Cerebellar nuclear complex (tissue), 1 donor: ENCODE measurements at regions not wholly inside any gene's neighbourhood (a gene's known extent, or its start where the extent isn't known, plus 50 kb on each side); places are given as distances from the start of the nearest gene placed in this dataset.

Experiments used
- DNase-seq, 2 experiments: peaks; one replicate each; lab custom pipeline; 2025; lab: John Stamatoyannopoulos, UW

DNA sequence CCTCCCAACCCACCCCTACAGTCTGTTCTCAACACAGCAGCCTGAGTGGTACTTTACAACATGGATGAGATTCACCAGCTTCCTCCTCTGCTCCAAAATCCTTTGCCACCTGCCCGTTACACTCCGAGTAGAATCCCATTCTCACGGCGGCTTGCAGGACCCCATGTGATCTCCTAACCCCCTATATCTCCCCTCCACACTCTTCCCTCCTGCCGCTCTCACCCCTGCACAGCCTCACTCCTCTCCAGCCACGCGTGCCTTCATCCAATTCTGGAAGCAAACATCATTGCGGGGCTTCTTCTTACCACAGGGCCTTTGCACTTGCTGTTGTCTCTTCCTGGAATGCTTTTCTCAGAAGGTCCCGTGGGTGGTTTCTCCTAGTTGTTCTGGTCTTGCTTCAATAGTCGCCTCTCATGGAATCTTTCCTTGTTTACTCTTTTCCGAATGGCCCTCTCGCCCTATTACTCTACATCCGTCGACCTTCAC is 472.3 kb downstream of the CDH26 start:
- DNase-seq: no peak

DNA sequence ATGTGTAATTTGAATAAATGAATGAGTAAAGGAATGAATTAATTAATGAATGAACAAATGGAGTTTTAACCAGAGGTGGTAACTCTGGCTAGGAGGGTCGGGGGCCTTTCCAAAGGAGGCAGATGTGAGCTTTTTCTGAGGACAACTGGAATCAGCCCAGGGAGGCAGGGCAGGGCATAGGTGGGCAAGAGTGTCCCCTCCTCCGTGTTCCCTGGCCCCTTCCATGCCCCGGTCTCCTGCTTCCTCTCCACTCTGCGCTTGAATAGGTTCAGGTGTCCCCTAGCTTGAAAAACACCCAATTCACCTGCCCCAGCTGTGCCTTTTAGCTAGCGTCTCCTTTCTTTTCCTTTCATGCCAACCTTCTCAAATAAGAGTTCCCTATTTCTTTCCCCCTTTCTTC is 473.1 kb downstream of the CDH26 start:
- no peak for DNase-seq

DNA sequence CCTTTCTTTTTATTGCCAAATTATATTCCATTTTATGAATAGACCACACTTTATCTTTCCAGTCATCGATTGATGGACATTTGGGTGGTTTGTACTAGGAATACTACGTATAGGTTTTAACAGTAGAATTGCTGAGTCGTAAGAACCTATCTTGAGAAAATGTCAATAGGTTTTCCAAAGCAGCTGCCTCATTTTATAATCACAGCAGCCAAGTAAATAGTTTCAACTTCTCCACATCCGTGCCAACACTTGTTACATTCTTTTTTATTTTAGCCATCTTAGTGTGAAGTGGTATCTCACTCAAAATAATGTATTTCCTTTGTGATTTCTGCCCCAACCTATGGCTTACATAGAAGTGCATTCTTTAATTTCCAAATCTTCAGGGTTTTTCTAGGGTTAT is 479.2 kb downstream of the CDH26 start:
- DNase-seq: no peak

DNA sequence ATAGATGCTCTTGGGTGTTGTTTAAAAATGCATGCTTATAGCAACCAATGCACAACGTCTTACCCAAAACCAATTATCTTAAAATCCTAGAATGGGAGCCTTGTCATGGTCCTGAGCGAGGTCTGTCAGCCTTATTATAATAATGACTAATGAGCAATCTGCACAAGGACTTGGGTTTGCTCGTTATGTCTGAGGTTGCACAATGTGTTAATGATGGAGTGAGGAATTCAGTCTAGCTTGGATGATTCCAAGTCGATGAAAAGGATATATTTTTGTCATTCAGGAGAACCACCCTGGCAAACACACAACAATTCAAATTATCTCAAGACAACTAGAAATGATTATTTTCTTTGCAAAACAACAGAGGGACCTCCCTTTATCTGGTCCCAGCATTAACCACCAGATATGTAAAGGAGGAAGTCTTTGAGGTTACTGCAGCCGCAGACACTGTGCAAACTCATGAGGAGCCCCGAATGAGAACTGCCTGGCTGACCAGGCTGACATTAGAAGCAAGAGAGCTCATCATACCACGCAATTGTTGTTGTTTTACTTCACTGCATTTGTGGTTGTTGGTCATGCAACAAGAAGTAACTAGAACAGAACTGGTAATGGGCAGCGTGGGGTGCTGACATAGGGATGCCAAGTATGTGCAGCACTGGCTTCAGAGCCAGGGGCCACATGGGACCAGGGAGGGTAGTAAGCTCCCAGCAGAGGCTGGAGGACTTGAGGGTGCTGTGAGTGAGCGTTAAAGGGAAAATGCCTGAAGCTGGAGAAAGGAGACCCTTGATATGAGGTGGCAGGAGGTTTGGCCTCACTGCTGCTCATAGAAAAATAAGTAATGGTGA is 488.3 kb downstream of the CDH26 start:
- DNase-seq: no peak

DNA sequence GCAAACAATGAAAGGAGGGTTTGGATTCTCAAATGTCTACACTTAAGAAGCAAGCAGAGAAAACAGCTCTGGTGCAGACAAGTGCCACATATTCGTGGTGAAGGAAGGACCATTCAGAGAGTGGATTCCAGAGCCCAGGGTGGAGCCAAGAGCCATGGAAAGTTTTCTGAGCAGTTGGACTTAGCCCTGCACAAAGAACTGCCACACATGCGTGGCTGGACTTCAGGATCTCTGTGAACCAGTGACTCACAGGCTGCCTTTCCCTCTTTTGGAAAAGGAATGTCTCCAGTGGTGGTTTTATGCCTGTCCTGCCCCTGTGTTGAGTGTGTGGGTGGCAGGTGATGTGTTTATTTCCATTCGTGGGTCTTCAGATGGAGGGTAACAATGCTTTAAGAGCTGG is 489.5 kb downstream of the CDH26 start:
- no peak for DNase-seq

DNA sequence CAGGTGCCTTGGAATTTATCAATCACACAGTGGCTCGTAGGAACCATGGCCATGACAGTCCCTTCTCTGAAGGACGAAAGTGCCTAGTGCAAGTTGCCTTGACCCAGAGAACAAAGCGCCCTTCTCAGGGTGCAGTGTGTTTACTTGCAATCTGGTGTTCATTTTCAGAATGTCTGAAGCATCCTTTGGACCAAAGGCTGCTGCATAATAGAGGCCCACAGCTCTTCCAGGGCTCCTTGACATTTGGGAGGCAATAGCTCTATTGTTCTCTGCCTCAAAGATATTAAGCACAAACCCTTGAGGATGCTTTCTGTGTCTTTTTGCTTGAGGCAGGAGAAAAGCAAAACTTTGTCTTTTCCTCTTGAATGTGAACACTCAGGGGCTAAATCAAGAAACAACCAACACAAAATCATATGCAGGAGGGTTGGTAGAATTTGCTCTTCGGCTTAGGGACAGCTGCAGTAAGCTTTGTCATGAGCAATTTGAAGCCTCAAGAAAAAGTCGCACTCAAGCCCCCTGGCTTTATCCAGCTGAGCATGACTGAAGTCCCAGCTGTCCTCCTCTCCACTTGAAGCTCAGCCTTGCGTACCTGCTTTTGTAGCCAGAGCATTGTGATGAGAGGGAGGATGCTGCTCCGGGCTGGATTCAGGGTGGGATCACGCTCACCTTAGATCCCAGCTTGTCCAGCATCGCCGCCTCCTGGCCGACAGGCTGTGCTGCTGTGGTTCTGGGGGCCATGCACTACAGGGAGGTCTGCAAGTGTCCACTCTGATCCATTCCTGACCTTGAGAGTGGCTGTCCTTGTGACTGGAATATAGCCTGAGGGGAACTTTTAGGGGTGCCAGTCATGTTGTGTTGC is 495.4 kb downstream of the CDH26 start:
- DNase-seq: no peak

DNA sequence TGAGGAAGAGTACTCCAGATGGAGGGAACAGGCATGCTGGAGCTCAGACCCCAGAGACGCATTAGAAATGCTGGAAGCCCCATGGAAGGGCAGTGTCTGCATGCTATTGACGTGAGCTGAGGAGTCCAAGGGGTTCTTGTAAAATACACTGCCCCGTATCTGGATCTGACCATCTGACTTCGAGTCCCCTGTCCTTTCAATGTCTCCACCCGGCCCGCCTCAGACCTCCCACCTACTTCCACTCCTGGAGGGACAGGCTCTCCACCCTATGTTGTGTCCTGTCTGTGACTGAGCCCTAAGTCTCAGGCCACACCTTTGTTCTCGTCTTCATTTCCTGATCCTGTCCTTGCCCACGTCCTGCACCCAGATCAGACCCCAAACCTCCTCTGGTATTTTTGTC is 496.3 kb downstream of the CDH26 start:
- no peak for DNase-seq

DNA sequence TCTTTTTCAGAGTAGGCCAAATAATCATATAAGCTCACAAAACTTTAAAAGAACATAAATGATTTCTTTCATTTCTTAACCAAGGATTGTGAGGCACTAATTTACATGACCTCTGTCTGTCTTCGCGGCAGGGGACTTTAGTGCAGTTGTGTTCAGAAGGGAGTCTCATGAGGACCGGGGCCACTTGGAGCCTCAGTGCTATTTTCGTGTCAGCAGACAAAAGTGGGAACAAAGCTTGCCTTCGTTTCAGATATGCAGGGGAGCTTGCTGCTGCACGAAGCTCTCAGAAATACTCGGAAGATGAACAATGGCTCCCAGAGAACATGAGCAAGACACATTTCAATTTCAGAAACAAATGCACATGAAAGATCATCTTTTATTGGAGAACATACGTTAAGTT is 497.0 kb downstream of the CDH26 start:
- DNase-seq: no peak

DNA sequence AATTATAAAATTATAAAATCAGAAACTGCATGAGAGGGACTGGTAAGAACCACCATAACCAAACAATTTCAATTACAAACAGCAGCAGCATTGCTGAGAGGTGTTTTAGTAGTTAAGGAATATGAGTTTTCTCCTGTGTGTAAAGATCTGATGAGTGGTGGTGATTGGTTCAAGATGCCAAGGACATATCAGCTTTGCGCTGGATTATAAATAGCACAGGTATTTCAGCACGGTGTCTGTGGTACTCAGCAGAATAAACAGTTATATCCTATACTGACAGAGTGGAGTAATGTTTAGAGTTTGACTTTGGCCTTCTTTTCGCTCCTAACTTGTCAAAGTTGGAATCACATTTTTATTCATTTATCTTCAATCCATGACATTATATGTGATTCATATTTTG is 501.0 kb downstream of the CDH26 start:
- no peak for DNase-seq

DNA sequence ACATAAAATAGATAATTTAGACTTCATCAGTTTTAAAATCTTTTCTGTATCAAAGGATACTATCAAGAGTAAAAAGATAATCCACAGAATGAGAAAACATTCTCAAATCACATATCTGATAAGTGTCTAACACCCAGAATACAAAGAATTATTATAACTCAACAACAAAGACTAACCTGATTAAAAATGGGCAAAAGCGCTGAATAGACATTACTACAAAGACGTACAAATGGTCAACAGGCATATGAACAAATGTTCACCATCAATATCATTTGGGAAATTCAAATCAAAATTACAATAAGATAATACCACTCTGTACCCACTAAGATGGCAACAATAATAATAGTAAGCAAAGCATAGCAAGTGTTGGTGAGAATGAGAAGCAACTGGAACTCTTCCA is 503.8 kb downstream of the CDH26 start:
- DNase-seq: no peak

DNA sequence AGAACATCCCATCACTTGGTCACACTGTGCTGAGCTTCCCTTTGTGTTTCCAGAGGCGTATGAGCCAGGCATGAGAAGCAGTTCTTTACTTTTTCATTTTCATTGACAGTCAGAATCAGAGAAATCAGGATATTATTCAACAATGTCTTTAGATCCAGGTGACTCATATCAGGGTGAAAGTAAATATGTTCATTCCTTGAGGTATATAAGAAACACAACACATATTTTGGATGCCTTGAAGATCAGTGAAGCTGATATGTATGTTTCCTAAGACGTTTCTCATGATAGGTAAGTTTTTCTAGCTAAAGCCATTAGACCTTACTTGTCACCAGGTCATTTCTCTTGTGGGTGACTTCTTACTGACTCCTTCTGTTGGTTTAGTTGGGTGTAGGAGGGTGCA is 505.6 kb downstream of the CDH26 start:
- DNase-seq: no peak

DNA sequence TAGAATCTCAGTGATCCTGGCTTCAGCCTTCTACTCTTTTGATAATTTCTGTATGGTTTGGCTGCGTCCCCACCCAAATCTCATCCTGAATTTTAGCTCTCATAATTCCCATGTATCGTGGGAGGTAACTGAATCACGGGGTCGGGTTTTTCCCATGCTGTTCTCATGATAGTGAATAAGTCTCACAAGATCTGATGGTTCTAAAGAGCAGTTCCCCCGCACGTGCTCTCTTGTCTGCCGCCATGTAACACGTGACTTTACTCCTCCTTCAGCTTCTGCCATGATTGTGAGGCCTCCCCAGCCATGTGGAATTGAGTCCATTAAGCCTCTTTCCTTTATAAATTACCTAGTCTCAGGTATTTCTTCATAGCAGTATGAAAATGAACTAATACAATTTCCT is 507.2 kb downstream of the CDH26 start:
- DNase-seq: no peak

DNA sequence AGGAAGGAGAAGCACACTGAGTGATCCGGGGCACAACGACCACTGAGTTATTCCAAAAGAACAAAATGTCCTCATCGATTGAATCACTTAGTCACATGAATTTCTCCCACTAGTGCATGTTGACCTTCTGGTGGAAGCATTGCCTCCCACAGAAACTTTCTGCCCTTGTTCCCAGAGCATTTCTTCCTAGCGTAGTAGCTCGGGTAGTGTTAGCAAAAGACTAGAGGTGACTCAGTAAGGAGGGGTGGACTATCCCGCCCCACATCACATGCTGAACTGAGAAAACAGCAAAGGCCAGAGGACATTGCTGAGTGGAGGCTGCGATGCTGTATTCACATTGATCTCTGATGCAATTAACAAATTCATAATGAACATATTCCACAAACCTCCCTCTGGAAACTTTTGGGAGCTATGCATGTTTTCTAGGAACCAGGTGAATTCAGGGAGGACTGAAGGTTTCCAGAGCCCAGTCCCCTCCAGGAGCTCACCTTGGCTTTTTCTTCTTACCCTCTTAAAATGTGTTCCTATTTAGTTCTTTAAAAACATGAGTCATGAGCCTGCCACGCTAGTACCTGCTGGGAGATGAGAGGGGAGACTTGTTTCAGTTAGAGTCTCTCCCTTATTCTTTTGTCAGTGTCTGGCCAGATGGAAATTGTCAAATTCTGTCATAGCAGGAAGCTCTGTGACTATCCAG is 507.9 kb downstream of the CDH26 start:
- DNase-seq: no peak

DNA sequence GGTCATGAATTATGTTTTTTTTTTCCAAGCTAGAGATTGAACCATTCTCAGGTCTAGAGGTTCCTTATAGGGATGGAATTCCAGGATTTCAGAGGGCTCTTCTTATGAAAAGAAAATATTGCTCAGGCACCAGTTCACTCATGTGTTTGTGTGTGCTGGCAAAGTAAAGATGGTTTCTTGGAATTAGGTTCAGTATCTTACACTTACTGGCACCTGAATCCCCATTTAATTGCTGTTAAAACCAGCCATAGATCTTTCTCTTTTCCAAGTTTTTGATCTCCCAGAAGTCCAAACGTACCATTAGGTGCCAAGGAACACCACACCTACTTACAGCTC is 508.4 kb downstream of the CDH26 start:
- no peak for DNase-seq

DNA sequence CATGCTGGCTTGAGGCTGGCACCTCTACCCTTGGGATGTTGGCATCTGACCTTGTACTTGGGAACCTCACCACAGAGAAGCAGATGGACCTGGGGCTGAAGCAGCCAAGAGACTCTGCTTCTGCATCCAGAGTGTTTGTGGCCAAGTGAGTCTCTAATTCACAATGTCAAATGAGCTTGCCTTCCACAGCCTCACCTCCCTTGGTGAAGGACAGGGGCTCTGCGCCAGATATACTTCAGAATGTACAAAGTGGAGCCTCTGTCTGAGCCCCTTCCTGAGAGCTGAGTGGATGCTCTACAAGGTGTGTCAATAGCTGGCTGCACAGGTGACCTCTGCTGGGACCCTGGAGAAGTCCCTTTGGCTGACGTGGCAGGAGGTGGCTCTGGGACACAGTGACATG is 508.9 kb downstream of the CDH26 start:
- DNase-seq: no peak

DNA sequence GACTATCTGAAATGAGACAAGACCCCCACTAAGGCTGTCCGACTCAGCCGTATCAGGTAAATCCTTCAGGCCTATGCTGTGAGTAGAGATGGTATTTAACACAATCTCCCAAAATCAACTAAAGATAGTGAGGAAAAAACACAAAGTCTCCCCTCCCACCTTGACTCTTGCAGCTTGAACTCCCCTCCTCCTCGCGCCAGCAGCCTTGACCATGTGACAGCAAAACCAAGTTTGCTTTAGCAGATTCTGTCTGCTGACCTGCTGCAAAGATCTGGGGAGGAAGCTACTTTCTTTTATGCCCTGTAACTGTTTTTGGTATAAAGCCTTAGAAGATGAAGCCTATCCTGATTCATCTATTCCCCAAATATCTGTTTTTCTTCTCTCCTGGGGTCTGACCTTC is 509.5 kb downstream of the CDH26 start:
- no peak for DNase-seq

DNA sequence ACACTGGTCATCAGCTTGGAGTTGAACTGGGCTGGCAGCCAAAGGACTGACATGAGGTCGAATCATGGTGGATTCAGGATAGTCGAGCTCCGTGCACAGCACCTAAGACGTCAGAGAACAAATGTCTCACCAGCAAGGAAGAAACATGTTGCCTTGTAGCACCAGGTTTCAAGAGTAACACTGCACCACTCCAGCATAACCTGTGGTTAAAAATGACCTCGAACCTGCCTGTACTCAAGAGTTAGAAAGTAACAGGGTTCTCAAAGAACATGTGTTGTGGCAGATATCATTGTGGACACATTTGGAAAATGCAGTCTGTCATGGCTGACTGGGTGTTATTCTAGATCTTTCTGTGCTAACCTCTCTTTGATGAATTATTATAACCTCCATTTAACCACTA is 511.6 kb downstream of the CDH26 start:
- no peak for DNase-seq

DNA sequence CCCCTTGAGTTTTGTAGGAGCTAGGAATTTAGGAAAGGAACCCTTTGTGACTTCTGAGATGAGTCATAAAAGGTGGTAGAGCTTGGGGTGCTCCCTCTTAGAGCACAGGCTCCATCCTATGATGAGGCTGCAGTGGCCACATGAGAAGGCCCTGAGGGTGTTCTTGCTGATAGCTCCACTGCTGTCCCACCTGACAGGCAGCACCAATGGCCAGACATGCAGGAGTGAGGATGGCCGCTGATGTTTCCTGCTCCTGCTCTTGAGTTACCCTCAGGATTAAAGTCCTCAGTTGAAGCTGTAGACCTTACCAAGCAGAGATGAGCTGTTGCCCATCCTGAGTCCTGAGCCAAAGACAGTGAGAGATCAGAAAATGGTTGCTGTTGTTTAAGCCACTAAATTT is 512.1 kb downstream of the CDH26 start:
- no peak for DNase-seq

DNA sequence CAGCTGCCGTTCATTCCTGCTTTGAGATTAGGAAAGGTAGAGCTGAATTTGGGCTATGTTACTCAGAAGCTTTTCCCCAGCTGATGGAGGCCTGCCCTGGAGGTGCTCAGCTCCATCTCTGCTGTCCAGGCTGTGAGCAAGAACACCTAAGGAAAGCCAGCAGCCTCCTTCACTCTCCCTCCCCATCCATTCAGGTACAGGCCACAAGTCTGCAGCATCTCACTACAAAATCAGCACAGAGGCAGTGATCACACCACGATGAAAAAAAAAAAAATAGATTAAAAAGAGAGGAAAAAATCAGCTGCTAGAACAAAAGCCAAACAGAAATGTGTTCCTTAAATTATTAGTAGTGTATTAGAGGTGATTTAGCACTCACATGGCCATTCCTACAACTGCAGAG is 515.0 kb downstream of the CDH26 start:
- DNase-seq: no peak

DNA sequence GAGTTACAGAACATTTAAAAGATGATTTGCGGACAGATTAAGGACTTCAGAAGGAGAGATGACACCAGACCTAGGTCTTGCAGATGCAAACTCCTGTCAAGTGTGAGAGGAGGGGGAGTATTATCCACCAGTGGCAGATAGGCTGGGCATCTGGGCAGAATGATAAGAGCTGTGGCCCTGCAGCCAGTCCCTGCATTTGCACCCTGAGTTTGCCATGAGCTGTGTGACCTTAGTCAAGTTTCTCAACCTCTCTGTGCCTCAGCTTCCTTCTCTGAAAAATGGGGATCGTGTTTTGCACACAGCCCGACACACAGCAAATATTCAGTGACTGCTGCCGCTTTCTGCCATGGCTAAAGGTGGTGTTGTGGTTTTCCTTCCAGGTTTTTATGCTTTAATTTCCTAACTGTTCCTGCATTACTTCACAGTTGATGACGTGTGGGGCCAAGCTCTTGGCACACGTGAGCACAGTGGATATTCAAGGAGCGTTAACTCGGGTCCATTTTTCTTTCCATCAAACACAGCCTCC is 516.2 kb downstream of the CDH26 start:
- no peak for DNase-seq

DNA sequence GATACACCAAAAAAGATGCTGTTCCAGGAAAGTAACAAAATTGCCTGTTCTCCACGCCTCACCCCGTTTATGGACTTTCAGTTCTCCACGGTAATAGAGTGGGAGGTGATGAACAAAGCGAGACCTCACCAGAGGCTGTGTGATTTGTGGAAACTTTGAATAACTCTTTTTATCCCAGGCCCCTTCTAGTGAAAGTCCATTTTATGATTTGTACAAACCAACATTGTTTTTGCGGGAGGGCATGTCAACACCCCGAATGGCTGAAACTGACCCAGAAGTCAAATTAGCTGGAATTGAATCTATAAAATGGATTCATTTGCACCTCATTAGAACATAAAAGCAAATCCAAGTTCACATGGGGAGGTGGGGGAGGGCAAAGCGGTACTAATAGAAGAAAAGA is 517.8 kb downstream of the CDH26 start:
- DNase-seq: no peak

DNA sequence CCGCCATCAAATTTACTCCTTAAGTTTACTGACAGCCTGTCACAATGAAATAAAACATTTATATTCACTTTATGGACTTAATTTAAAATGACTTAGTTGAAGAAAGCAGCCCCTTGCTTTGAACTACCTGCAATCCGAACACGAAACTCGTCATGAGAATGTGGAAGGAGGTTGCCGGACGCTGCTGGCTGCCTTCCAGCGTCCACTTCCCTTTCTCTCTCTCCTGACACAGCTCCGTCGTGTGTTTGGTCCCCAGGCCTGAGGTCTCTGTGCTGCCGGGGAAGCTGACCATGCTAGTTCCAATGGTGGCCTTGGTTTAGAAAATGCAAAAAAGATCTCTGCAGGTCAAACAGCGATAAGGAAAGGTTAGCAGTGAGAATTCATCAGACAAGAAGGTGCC is 519.7 kb downstream of the CDH26 start:
- DNase-seq: no peak

DNA sequence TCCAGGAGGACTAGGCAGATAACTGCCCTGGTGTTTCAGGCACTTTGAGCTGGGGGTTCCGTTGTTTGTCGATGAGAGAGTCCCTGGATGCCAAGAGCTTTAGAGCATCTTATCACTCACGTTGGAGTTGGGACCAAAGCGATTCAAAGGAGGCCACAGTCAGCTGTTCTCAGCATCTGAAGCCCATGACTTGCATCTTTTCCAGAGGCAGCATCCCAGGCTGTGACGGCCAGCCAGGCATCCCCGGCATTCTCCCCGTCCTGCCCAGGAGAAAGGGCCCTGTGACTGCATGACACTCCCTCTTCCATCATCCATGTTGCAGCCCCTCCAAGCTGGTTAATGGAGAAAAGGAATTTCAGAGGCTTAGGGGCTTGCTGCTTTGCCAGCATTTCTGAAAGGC is 520.3 kb downstream of the CDH26 start:
- no peak for DNase-seq
